OCI-LY7 (cell line): ENCODE measurements at regions not wholly inside any gene's neighbourhood (a gene's known extent, or its start where the extent isn't known, plus 50 kb on each side); places are given as distances from the start of the nearest gene placed in this dataset.

Experiments
- EZH2phosphoT487 ChIP-seq: fragments of 200-600 bp; sonication (generic); IDR thresholded peaks from 2 replicates; pipeline ENCODE4 v1.6.1; 2018; ENCODE audit warnings: low read depth, borderline replicate concordance, mild to moderate bottlenecking, mixed run types, antibody characterized with exemption, low read length, moderate library complexity, mixed read lengths
- TF ChIP-seq, protein P1 (sequence below): fragments of 200-600 bp; sonication (generic); conservative IDR thresholded peaks from 2 replicates; pipeline ENCODE4 v1.5.1; 2014; ENCODE audit warnings: mild to moderate bottlenecking, antibody characterized with exemption, low read length, moderate library complexity, mixed read lengths

DNA sequence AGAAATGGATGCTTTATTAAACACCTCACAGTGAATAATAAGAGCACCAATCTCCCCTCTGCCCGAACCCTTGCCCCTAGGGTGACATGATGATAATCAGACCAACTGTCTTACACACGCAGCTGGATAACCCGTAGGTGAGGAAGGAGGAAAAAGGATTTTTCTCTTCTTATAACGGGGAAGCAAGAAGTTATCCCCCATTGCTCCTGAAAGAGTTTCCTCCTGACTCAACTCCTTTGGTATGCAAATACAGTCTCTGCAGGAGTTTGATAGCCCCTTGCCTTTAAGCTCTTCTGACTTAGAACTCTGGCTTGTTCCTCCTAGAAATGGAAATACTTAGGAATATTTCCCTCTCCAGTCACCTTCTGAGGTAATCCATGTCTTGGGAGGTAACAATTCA lies 455.8 kb downstream of the TMEM135 start:
- TF ChIP-seq, protein P1, sequence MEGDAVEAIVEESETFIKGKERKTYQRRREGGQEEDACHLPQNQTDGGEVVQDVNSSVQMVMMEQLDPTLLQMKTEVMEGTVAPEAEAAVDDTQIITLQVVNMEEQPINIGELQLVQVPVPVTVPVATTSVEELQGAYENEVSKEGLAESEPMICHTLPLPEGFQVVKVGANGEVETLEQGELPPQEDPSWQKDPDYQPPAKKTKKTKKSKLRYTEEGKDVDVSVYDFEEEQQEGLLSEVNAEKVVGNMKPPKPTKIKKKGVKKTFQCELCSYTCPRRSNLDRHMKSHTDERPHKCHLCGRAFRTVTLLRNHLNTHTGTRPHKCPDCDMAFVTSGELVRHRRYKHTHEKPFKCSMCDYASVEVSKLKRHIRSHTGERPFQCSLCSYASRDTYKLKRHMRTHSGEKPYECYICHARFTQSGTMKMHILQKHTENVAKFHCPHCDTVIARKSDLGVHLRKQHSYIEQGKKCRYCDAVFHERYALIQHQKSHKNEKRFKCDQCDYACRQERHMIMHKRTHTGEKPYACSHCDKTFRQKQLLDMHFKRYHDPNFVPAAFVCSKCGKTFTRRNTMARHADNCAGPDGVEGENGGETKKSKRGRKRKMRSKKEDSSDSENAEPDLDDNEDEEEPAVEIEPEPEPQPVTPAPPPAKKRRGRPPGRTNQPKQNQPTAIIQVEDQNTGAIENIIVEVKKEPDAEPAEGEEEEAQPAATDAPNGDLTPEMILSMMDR, result no peak
- no peak for TF ChIP-seq EZH2phosphoT487
